D721Med (cell line): ENCODE measurements at regions not wholly inside any gene's neighbourhood (a gene's known extent, or its start where the extent isn't known, plus 50 kb on each side); places are given as distances from the start of the nearest gene placed in this dataset.

Experiments
- DNase-seq: peaks from one replicate; pipeline ENCODE4 v3.0.0; 2011; ENCODE audit warnings: low spot score; ENCODE audit not compliant: insufficient read length
- FAIRE-seq: peaks from 2 replicates; lab custom pipeline; 2011; peaks lifted over from hg19 to GRCh38; lab: Jason Lieb, UNC
- CTCF ChIP-seq: IDR thresholded peaks from 2 replicates; pipeline ENCODE4 v1.5.1; 2012; ENCODE audit warnings: mild to moderate bottlenecking, control low read depth; ENCODE audit not compliant: insufficient read depth; ENCODE audit errors: missing control alignments

GRCh38 chr1:79819140-79819539, 812.6 kb upstream of the ADGRL4 start:
- DNase-seq (no peak), FAIRE-seq (no peak)
- TF ChIP-seq CTCF: no peak

GRCh38 chr1:79817031-79817560, 810.6 kb upstream of the ADGRL4 start:
- no peak for FAIRE-seq
- TF ChIP-seq CTCF: no peak

GRCh38 chr1:79815115-79815514, 808.6 kb upstream of the ADGRL4 start:
- no peak for DNase-seq
- no peak for FAIRE-seq
- no peak for TF ChIP-seq CTCF

More at GRCh38 chr1:79817031-79817560, 810.6 kb upstream of the ADGRL4 start:
- no peak for DNase-seq

GRCh38 chr1:79811173-79811572, 804.6 kb upstream of the ADGRL4 start:
- TF ChIP-seq CTCF: no peak
- DNase-seq: no peak
- no peak for FAIRE-seq

GRCh38 chr1:79808816-79809475, 802.4 kb upstream of the ADGRL4 start:
- TF ChIP-seq CTCF: no peak
- FAIRE-seq (no peak), DNase-seq (no peak)

GRCh38 chr1:79807816-79808215, 801.3 kb upstream of the ADGRL4 start:
- TF ChIP-seq CTCF: no peak
- no peak for DNase-seq
- no peak for FAIRE-seq

- TF ChIP-seq CTCF: no peak
- no peak for FAIRE-seq
- DNase-seq: no peak
Observed at GRCh38 chr1:79797487-79797886, 791.0 kb upstream of the ADGRL4 start.
